ENCODE measurements at regions not wholly inside any gene's neighbourhood (a gene's known extent, or its start where the extent isn't known, plus 50 kb on each side); places are given as distances from the start of the nearest gene placed in this dataset.

DNA sequence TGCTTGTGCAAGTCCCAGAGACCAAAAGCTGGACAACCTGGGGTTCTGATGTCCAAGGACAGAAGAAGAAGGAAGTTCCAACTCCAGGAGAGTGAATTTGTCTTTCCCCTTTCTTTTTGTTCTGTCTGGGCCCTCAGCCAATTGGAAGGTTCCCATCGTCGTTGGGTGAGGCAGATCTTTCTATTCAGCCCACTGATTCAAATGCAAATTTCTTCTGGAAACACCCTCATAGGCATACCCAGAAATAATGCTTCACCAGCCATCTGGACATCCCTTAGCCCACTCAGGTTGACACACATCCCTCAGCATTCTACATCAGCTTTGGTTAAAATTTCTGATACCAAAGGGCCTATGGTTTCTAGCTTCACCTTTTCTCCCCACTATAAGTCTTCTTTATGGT lies 156.5 kb downstream of the SP3 start:
- H3K9me3 ChIP-seq: no peaks in the 10 kb centered on the region

DNA sequence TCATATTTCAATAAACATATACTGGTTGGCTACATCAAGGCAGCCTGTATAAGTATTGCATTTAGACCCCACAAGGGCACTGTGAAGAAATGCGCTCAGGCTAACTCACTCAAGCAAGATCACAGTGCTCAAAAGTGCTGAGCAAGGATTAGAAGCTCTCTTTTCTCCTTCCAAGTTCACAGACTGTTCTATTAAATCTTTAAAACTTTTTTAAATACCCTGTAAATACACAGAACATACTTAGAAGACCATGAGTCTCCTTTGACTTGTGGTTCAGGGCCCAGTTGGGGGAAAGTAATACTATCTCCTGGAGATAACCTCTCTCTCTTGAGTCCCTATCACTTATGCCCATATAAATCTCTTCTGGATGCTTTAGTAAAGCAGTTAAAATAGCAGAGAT lies 152.9 kb downstream of the SP3 start:
- intact Hi-C loops (cut with DNase I): no loop called here
- TF ChIP-seq, protein P1, sequence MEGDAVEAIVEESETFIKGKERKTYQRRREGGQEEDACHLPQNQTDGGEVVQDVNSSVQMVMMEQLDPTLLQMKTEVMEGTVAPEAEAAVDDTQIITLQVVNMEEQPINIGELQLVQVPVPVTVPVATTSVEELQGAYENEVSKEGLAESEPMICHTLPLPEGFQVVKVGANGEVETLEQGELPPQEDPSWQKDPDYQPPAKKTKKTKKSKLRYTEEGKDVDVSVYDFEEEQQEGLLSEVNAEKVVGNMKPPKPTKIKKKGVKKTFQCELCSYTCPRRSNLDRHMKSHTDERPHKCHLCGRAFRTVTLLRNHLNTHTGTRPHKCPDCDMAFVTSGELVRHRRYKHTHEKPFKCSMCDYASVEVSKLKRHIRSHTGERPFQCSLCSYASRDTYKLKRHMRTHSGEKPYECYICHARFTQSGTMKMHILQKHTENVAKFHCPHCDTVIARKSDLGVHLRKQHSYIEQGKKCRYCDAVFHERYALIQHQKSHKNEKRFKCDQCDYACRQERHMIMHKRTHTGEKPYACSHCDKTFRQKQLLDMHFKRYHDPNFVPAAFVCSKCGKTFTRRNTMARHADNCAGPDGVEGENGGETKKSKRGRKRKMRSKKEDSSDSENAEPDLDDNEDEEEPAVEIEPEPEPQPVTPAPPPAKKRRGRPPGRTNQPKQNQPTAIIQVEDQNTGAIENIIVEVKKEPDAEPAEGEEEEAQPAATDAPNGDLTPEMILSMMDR (IDR thresholded peaks at IDR 0.05): no peak
- Histone ChIP-seq H3K27ac (no peak overlapping the region), H3K27me3 (no peaks in the 10 kb centered on the region), H3K4me3 (no peak overlapping the region), H3K9ac (ENCODE audit: low read depth in 2 of 2, low read length in 2 of 2) (no peak overlapping the region), H3K9me3 (no peaks in the 10 kb centered on the region), H3K4me1 (no peaks in the 10 kb centered on the region), H3K36me3 (no peaks in the 10 kb centered on the region)
- DNase-seq: no peak

More for the DNA sequence above, 156.5 kb downstream of the SP3 start:
- TF ChIP-seq, protein P1 (IDR thresholded peaks at IDR 0.05): no peak
- Histone ChIP-seq H3K27me3 (no peaks in the 10 kb centered on the region), H3K4me3 (no peak overlapping the region), H3K36me3 (no peaks in the 10 kb centered on the region), H3K4me1 (no peaks in the 10 kb centered on the region), H3K27ac (no peak overlapping the region), H3K9ac (ENCODE audit: low read depth in 2 of 2, low read length in 2 of 2) (no peak overlapping the region)
- intact Hi-C loops (cut with DNase I): no loop called here
- no peak for DNase-seq

DNA sequence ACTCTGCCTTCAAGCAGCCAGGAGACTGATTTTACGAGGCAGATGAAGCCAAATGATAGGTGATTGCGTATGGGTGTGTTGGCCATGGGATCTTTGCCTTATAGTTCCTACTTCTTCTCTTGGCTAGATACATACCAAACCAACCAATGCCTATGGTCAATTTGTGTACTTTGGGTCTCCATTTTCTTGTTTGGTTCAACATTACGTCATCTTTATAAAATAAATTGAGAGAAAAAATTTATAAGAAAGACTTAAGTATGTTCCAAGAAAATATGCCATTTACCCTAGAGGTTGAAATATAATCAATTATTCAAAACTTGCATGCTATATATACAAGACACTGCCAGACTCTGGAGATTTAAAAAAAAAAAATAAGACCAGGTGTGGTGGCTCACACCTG lies 150.9 kb downstream of the SP3 start:
- Histone ChIP-seq H3K4me1 (no peaks in the 10 kb centered on the region), H3K27me3 (no peaks in the 10 kb centered on the region)
- TF ChIP-seq, protein P1 (IDR thresholded peaks at IDR 0.05): no peak

DNA sequence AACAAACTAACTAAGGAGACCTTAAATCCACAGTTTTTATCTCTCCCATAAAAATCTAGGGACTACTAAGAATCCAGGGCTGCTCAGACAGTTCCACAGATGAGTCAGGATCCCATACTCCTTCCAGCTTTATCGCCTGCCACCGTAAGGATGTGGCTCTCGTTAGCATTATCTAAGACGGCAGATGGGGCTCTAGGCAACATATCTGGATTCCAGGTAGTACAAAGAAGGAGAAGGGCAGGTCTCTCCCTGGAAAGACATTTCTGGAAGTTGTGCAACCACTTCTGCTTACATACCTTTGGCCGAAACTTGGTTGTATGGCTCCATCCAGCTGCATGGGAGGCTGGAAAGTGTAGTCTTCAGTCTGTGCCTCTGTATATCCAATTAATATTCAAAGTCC lies 149.4 kb downstream of the SP3 start:
- TF ChIP-seq, protein P1 (IDR thresholded peaks at IDR 0.05): no peak
- Histone ChIP-seq H3K36me3 (no peaks in the 10 kb centered on the region), H3K9ac (ENCODE audit: low read depth in 2 of 2, low read length in 2 of 2) (no peak overlapping the region), H3K27ac (no peak overlapping the region), H3K9me3 (no peaks in the 10 kb centered on the region), H3K27me3 (no peaks in the 10 kb centered on the region), H3K4me1 (no peaks in the 10 kb centered on the region), H3K4me3 (no peak overlapping the region)
- DNase-seq: no peak
- intact Hi-C loops (cut with DNase I): no loop called here

More for the DNA sequence above, 150.9 kb downstream of the SP3 start:
- Histone ChIP-seq H3K4me3 (no peak overlapping the region), H3K36me3 (no peaks in the 10 kb centered on the region), H3K27ac (no peak overlapping the region), H3K9ac (ENCODE audit: low read depth in 2 of 2, low read length in 2 of 2) (no peak overlapping the region), H3K9me3 (no peaks in the 10 kb centered on the region)
- DNase-seq: no peak
- intact Hi-C loops (cut with DNase I): no loop called here

DNA sequence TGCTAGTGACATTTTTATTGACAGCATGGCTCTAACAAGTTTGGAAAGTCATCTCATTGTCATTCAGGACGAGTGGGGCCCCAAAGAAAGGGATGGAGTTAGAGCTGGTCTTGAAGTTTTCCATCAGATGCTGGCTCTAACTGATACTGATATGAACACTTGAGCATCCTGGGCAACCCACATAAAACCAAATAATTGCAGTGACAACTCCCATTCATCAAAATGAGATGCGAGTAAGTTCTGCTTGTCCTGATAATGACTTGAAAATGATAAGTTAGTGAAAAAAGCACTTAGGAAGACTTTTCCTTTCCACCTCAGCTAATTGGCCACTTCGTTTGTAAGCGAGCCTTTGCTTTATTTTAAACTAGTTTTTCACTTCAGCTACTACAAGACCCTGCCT lies 147.6 kb downstream of the SP3 start:
- Histone ChIP-seq H3K27ac (no peak overlapping the region), H3K27me3 (no peaks in the 10 kb centered on the region), H3K36me3 (no peaks in the 10 kb centered on the region), H3K4me3 (no peak overlapping the region), H3K9me3 (no peaks in the 10 kb centered on the region), H3K9ac (ENCODE audit: low read depth in 2 of 2, low read length in 2 of 2) (no peak overlapping the region), H3K4me1 (no peaks in the 10 kb centered on the region)
- intact Hi-C loops (cut with DNase I): no loop called here
- TF ChIP-seq, protein P1 (IDR thresholded peaks at IDR 0.05): no peak
- DNase-seq: no peak

DNA sequence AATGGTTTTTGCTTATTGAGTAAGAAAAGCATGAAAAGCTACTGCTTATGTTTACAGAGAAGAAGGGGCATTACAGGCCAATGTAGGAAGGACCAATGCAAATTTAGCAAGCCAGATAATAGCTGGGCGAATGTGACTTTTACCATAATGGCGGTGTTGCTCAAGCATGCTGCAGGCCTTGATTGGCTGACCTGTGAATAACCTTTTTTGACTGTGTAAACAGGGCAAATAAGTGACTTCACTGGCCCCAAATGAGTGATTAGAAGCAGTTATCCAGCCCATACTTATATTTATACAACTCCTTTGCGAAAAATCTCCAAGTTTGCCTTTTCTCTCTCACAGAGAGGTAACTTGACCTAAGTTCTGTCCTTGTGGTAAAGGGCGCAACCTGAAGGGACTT lies 146.9 kb downstream of the SP3 start:
- H3K4me3 ChIP-seq: no peak overlapping the region
- H3K9ac ChIP-seq (ENCODE audit: low read depth in 2 of 2, low read length in 2 of 2): no peak overlapping the region
- TF ChIP-seq, protein P1 (IDR thresholded peaks at IDR 0.05): no peak
- no peak for DNase-seq
- no peaks in the 10 kb centered on the region for H3K27me3 ChIP-seq
- no peaks in the 10 kb centered on the region for H3K4me1 ChIP-seq
- no peaks in the 10 kb centered on the region for H3K36me3 ChIP-seq
- no peak overlapping the region for H3K27ac ChIP-seq
- intact Hi-C loops (cut with DNase I): no loop called here
- H3K9me3 ChIP-seq: no peaks in the 10 kb centered on the region

Data from colonic mucosa (tissue), 4 donors.